Caco-2 (cell line): ENCODE measurements at regions not wholly inside any gene's neighbourhood (a gene's known extent, or its start where the extent isn't known, plus 50 kb on each side); places are given as distances from the start of the nearest gene placed in this dataset.

Experiments used
- BruUV-seq: library from RNA; stranded (reverse); fragments of 400-500 nt; replicated peaks from 2 replicates; lab custom pipeline; 2021; lab: Mats Ljungman, UMichigan
- CTCF ChIA-PET: fragments of 300-600 bp; sonication (Branson Sonifier 250); formaldehyde crosslinking; loops from one replicate; lab custom pipeline; 2022; ENCODE audit warnings: antibody characterized with exemption; lab: Charles Lee
- POLR2A ChIA-PET: fragments of 300-600 bp; sonication (Branson Sonifier 250); formaldehyde crosslinking; loops from one replicate; lab custom pipeline; 2022; ENCODE audit warnings: antibody characterized with exemption; lab: Charles Lee
- DNase-seq, 2 experiments: peaks; one replicate each; pipeline versions ENCODE4 v3.0.0 to v3.0.0-alpha.2; 2020 to 2022
- H3K27me3 ChIP-seq: replicated peaks from 2 replicates; pipeline ENCODE4 v1.6.0; 2011; ENCODE audit warnings: low read length; ENCODE audit not compliant: control insufficient read depth, insufficient read depth
- H3K36me3 ChIP-seq: 2 replicates; pipeline ENCODE4 v1.5.1; 2011; ENCODE audit warnings: low read length; ENCODE audit not compliant: control insufficient read depth, insufficient read depth
- H3K4me1 ChIP-seq: fragments of 250-450 bp; sonication (Bioruptor Pico); 2 replicates; pipeline ENCODE4 v1.5.1; 2020; ENCODE audit warnings: mild to moderate bottlenecking
- H3K4me3 ChIP-seq: 2 replicates; pipeline ENCODE4 v1.5.1; 2011; ENCODE audit warnings: low read depth, mild to moderate bottlenecking, control low read depth, low read length
- H3K9me3 ChIP-seq: fragments of 250-450 bp; sonication (Bioruptor Pico); 2 replicates; pipeline ENCODE4 v1.5.1; 2020; ENCODE audit warnings: mild to moderate bottlenecking, moderate library complexity
- H3K27ac Mint-ChIP-seq: one replicate; pipeline ENCODE4 v1.8.0; 2022; ENCODE audit warnings: mixed read lengths; ENCODE audit not compliant: unreplicated experiment
- H3K27me3 Mint-ChIP-seq: one replicate; pipeline ENCODE4 v1.8.0; 2022; ENCODE audit warnings: mixed read lengths; ENCODE audit not compliant: insufficient read depth, unreplicated experiment
- H3K36me3 Mint-ChIP-seq: one replicate; pipeline ENCODE4 v1.8.0; 2022; ENCODE audit warnings: mild to moderate bottlenecking, mixed read lengths; ENCODE audit not compliant: insufficient read depth, unreplicated experiment
- H3K4me1 Mint-ChIP-seq: one replicate; pipeline ENCODE4 v1.8.0; 2022; ENCODE audit warnings: low read depth, mixed read lengths; ENCODE audit not compliant: unreplicated experiment
- H3K4me3 Mint-ChIP-seq: one replicate; pipeline ENCODE4 v1.8.0; 2022; ENCODE audit warnings: mild to moderate bottlenecking, moderate library complexity, mixed read lengths; ENCODE audit not compliant: unreplicated experiment
- H3K9me3 Mint-ChIP-seq: one replicate; pipeline ENCODE4 v1.8.0; 2022; ENCODE audit warnings: mixed read lengths; ENCODE audit not compliant: unreplicated experiment
- CTCF ChIP-seq, 2 experiments: fragments of 200-600 bp in 1 of 2; IDR thresholded peaks; 1 replicate in 1 of 2; 2 replicates in 1 of 2; pipeline versions ENCODE4 v1.5.1 to v1.8.0; 2011 to 2022; ENCODE audit warnings: antibody characterized with exemption in 1 of 2, control low read depth in 1 of 2, inconsistent platforms in 1 of 2, low read depth in 1 of 2, low read length in 1 of 2, mild to moderate bottlenecking in 1 of 2, moderate library complexity in 1 of 2; ENCODE audit not compliant: insufficient read depth in 1 of 2, severe bottlenecking in 1 of 2, unreplicated experiment in 1 of 2
- intact Hi-C: fragments of 100-400 bp; cut with micrococcal nuclease; formaldehyde crosslinking; loops from one replicate; pipeline ENCODE4 v1.10.0; 2022; ENCODE audit not compliant: unreplicated experiment

GRCh38 chr2:19646987-19647386, 254.8 kb downstream of the TTC32 start:
- DNase-seq = peak in 1 of 2 experiments; percentile 9
- H3K36me3 Mint-ChIP-seq = no peaks in the 10 kb centered on the region
- 0 out of 2 replicates have a peak, but pooled peaks cover 4% of the 10 kb centered on the region for H3K9me3 ChIP-seq
- TF ChIP-seq CTCF (IDR thresholded peaks at IDR 0.05; ENCODE audit: insufficient read depth in 1 of 2, low read depth in 1 of 2, low read length in 1 of 2, severe bottlenecking in 1 of 2, unreplicated experiment in 1 of 2) = no peak
- intact Hi-C loops = no loop called here
- no peak overlapping the region for H3K4me3 Mint-ChIP-seq
- CTCF ChIA-PET = no interaction called here
- peaks cover 12% of the 10 kb centered on the region for H3K4me1 Mint-ChIP-seq
- no peaks in the 10 kb centered on the region for H3K4me1 ChIP-seq
- POLR2A ChIA-PET = no interaction called here
- H3K27ac Mint-ChIP-seq = peak overlapping the region; percentile 37
- H3K27me3 ChIP-seq = no peaks in the 10 kb centered on the region
- BruUV-seq = no TSS peak
- peaks cover 14% of the 10 kb centered on the region for H3K9me3 Mint-ChIP-seq
- H3K36me3 ChIP-seq = no peaks in the 10 kb centered on the region
- H3K27me3 Mint-ChIP-seq = peaks cover 2% of the 10 kb centered on the region
- H3K4me3 ChIP-seq = no peak overlapping the region

- no peak for TF ChIP-seq CTCF (IDR thresholded peaks at IDR 0.05; ENCODE audit: insufficient read depth in 1 of 2, low read depth in 1 of 2, low read length in 1 of 2, severe bottlenecking in 1 of 2, unreplicated experiment in 1 of 2)
- H3K4me1 Mint-ChIP-seq = peaks cover 12% of the 10 kb centered on the region
- CTCF ChIA-PET = no interaction called here
These were observed 257.0 kb downstream of the TTC32 start for GRCh38 chr2:19644763-19645162.

GRCh38 chr2:19643117-19643518, 258.7 kb downstream of the TTC32 start:
- peaks cover 8% of the 10 kb centered on the region for H3K27me3 Mint-ChIP-seq
- intact Hi-C loops = no loop called here
- peaks cover 12% of the 10 kb centered on the region for H3K4me1 Mint-ChIP-seq
- Histone ChIP-seq H3K36me3 (no peaks in the 10 kb centered on the region), H3K9me3 (0 out of 2 replicates have a peak, but pooled peaks cover 4% of the 10 kb centered on the region), H3K27me3 (no peaks in the 10 kb centered on the region), H3K4me3 (no peak overlapping the region), H3K4me1 (no peaks in the 10 kb centered on the region)
- no peak overlapping the region for H3K4me3 Mint-ChIP-seq
- DNase-seq = no peak
- ChIA-PET POLR2A (no interaction called here), CTCF (no interaction called here)
- H3K27ac Mint-ChIP-seq = no peak overlapping the region
- no peak for TF ChIP-seq CTCF (IDR thresholded peaks at IDR 0.05; ENCODE audit: insufficient read depth in 1 of 2, low read depth in 1 of 2, low read length in 1 of 2, severe bottlenecking in 1 of 2, unreplicated experiment in 1 of 2)
- no TSS peak for BruUV-seq
- H3K9me3 Mint-ChIP-seq = peaks cover 14% of the 10 kb centered on the region
- no peaks in the 10 kb centered on the region for H3K36me3 Mint-ChIP-seq

More at GRCh38 chr2:19644763-19645162, 257.0 kb downstream of the TTC32 start:
- H3K27ac Mint-ChIP-seq = no peak overlapping the region
- Histone ChIP-seq H3K27me3 (no peaks in the 10 kb centered on the region), H3K4me1 (no peaks in the 10 kb centered on the region), H3K36me3 (no peaks in the 10 kb centered on the region), H3K4me3 (no peak overlapping the region), H3K9me3 (0 out of 2 replicates have a peak, but pooled peaks cover 4% of the 10 kb centered on the region)
- peaks cover 6% of the 10 kb centered on the region for H3K27me3 Mint-ChIP-seq
- no TSS peak for BruUV-seq
- POLR2A ChIA-PET = no interaction called here
- no peaks in the 10 kb centered on the region for H3K36me3 Mint-ChIP-seq
- H3K9me3 Mint-ChIP-seq = peaks cover 14% of the 10 kb centered on the region
- DNase-seq = no peak
- H3K4me3 Mint-ChIP-seq = no peak overlapping the region
- intact Hi-C loops = no loop called here
